Renal cortical epithelial cell (primary cell): ENCODE measurements at regions not wholly inside any gene's neighbourhood (a gene's known extent, or its start where the extent isn't known, plus 50 kb on each side); places are given as distances from the start of the nearest gene placed in this dataset.
"Not testable (repeated sequence)": the region's sequence is repeated elsewhere in the genome, so short reads cannot be mapped to it uniquely, and the experiment has no call there.

Source experiments
- DNase-seq: peaks from one replicate; pipeline ENCODE4 v3.0.0-alpha.2; 2011; ENCODE audit warnings: low read depth

GRCh38 chr2:66174491-66174890 lies 260.4 kb upstream of the MEIS1 start:
- no peak for DNase-seq

GRCh38 chr2:66173645-66174044 lies 261.3 kb upstream of the MEIS1 start:
- no peak for DNase-seq

GRCh38 chr2:66171530-66171929 lies 263.4 kb upstream of the MEIS1 start:
- no peak for DNase-seq

GRCh38 chr2:66170744-66171330 lies 264.1 kb upstream of the MEIS1 start:
- no peak for DNase-seq

GRCh38 chr2:66169076-66169475 lies 265.8 kb upstream of the MEIS1 start:
- DNase-seq = no peak

GRCh38 chr2:66164470-66164869 lies 270.5 kb upstream of the MEIS1 start:
- DNase-seq = no peak

GRCh38 chr2:66156171-66156570 lies 278.8 kb upstream of the MEIS1 start:
- no peak for DNase-seq

- DNase-seq = no peak
These were observed 281.0 kb upstream of the MEIS1 start for GRCh38 chr2:66153941-66154340.

- no peak for DNase-seq
These were observed 289.4 kb upstream of the MEIS1 start for GRCh38 chr2:66145490-66145889.

- not testable (repeated sequence) for DNase-seq
These were observed 290.6 kb upstream of the MEIS1 start for GRCh38 chr2:66144324-66144723.

- DNase-seq = no peak
These were observed 297.3 kb upstream of the MEIS1 start for GRCh38 chr2:66137606-66138130.

- no peak for DNase-seq
These were observed 300.7 kb upstream of the MEIS1 start for GRCh38 chr2:66134138-66134701.

- no peak for DNase-seq
These were observed 307.3 kb upstream of the MEIS1 start for GRCh38 chr2:66127656-66128055.

GRCh38 chr2:66127061-66127460 lies 307.9 kb upstream of the MEIS1 start:
- DNase-seq = no peak

GRCh38 chr2:66125951-66126350 lies 309.0 kb upstream of the MEIS1 start:
- DNase-seq = no peak

GRCh38 chr2:66122516-66122915 lies 312.4 kb upstream of the MEIS1 start:
- DNase-seq = no peak

GRCh38 chr2:66121946-66122345 lies 313.0 kb upstream of the MEIS1 start:
- no peak for DNase-seq

- DNase-seq = no peak
These were observed 320.8 kb upstream of the MEIS1 start for GRCh38 chr2:66113988-66114625.

GRCh38 chr2:66111706-66112105 lies 323.2 kb upstream of the MEIS1 start:
- no peak for DNase-seq

GRCh38 chr2:66110608-66111007 lies 324.3 kb upstream of the MEIS1 start:
- DNase-seq = no peak

- DNase-seq = no peak
These were observed 324.8 kb upstream of the MEIS1 start for GRCh38 chr2:66110086-66110485.

GRCh38 chr2:66109419-66109818 lies 325.5 kb upstream of the MEIS1 start:
- no peak for DNase-seq

GRCh38 chr2:66105066-66105753 lies 329.7 kb upstream of the MEIS1 start:
- no peak for DNase-seq
